ENCODE measurements at regions not wholly inside any gene's neighbourhood (a gene's known extent, or its start where the extent isn't known, plus 50 kb on each side); places are given as distances from the start of the nearest gene placed in this dataset.

DNA sequence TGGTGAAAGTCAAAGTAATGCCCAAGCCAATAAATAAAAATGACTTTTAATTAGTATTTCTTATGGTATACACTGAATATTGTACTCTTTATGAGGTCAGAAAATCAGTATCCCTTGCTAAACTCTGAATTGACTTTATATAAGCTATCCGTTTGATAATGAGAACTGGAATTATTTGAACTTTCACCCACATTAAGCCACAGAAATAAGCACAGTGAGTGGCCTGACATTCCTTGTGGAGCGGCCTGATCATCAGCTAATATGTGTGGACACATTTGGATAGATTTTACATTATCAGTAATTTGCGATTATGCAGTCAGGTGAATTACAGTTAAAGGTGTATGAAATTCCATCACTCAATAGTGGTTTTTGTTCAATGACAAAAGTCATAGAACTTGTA, 136.0 kb upstream of the CBLB start:
- DNase-seq (ENCODE audit: unreplicated experiment): no peak
- Mint-ChIP-seq H3K36me3 (ENCODE audit: insufficient read depth, unreplicated experiment) (no peaks in the 10 kb centered on the region), H3K4me3 (ENCODE audit: unreplicated experiment) (no peak overlapping the region), H3K27ac (ENCODE audit: low read depth, unreplicated experiment) (peak overlapping the region; percentile 91), H3K9me3 (ENCODE audit: unreplicated experiment) (no peaks in the 10 kb centered on the region), H3K4me1 (ENCODE audit: insufficient read depth, unreplicated experiment) (peaks cover 12% of the 10 kb centered on the region), H3K27me3 (ENCODE audit: insufficient read depth, unreplicated experiment) (no peaks in the 10 kb centered on the region)
- BruUV-seq (replicated peaks): no TSS peak
- ChIA-PET POLR2A (interaction anchor here (0.7 to 1.3 kb wide), 4 partner anchors 9 to 136 kb away, joined by 3 to 4 read pairs (median 3); partner anchors contain the start of gene CBLB), CTCF (interaction anchor here (0.5 to 1.0 kb wide), 2 partner anchors 111 to 420 kb away, joined by 3 to 7 read pairs; no protein-coding TSS in a partner anchor)
- TF ChIP-seq, protein P1, sequence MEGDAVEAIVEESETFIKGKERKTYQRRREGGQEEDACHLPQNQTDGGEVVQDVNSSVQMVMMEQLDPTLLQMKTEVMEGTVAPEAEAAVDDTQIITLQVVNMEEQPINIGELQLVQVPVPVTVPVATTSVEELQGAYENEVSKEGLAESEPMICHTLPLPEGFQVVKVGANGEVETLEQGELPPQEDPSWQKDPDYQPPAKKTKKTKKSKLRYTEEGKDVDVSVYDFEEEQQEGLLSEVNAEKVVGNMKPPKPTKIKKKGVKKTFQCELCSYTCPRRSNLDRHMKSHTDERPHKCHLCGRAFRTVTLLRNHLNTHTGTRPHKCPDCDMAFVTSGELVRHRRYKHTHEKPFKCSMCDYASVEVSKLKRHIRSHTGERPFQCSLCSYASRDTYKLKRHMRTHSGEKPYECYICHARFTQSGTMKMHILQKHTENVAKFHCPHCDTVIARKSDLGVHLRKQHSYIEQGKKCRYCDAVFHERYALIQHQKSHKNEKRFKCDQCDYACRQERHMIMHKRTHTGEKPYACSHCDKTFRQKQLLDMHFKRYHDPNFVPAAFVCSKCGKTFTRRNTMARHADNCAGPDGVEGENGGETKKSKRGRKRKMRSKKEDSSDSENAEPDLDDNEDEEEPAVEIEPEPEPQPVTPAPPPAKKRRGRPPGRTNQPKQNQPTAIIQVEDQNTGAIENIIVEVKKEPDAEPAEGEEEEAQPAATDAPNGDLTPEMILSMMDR (IDR thresholded peaks at IDR 0.05; ENCODE audit: unreplicated experiment): no peak
- intact Hi-C loops (cut with micrococcal nuclease): no loop called here

DNA sequence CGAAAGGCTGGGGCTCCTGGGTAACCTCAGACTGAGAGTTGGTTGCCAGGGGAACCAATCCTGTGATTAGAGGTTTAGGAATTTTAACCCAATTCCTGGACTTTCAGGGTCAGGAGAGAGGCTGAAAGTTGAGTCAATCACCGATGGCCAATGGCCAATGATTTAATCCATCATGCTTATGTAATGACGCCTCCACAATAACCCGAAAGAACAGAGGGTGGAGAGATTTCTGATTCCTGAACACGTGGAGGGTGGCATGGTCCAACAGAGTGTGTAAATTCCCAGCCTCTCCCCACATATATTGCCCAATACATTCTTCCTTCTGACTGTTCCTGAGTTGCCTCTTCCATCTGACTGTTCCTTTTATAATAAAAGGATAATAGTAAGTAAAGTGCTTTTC, 137.2 kb upstream of the CBLB start:
- ChIA-PET CTCF (no interaction called here), POLR2A (no interaction called here)
- peak; percentile 93 for DNase-seq (ENCODE audit: unreplicated experiment)
- no peaks in the 10 kb centered on the region for H3K27me3 Mint-ChIP-seq (ENCODE audit: insufficient read depth, unreplicated experiment)
- TF ChIP-seq, protein P1 (IDR thresholded peaks at IDR 0.05; ENCODE audit: unreplicated experiment): no peak
- no peaks in the 10 kb centered on the region for H3K36me3 Mint-ChIP-seq (ENCODE audit: insufficient read depth, unreplicated experiment)
- H3K27ac Mint-ChIP-seq (ENCODE audit: low read depth, unreplicated experiment): peak overlapping the region; percentile 42
- intact Hi-C loops (cut with micrococcal nuclease): no loop called here
- no TSS peak for BruUV-seq (replicated peaks)
- H3K4me1 Mint-ChIP-seq (ENCODE audit: insufficient read depth, unreplicated experiment): peaks cover 12% of the 10 kb centered on the region
- peak overlapping the region; percentile 5 for H3K4me3 Mint-ChIP-seq (ENCODE audit: unreplicated experiment)
- H3K9me3 Mint-ChIP-seq (ENCODE audit: unreplicated experiment): no peaks in the 10 kb centered on the region

DNA sequence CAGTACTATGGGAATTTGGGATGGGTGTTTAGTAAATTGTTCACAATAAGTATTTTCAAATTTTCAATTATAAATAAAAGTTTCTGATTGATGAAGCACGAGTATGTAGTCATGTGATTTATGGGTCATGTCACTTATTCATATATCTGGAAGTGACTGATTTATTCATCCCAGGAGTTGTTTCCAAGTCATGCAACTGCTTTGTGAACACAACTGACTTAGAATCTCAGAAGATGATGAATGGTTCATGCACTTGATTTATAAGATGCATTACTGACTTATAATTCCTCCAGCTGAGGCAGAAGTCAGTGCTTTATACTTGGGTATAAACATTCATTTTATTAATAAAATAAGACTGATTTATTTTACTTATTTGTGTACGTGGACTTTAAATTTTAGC, 137.8 kb upstream of the CBLB start:
- POLR2A ChIA-PET: interaction anchor here (0.6 kb wide), 1 partner anchor 136 kb away, joined by 6 read pairs; no protein-coding TSS in a partner anchor
- no TSS peak for BruUV-seq (replicated peaks)

DNA sequence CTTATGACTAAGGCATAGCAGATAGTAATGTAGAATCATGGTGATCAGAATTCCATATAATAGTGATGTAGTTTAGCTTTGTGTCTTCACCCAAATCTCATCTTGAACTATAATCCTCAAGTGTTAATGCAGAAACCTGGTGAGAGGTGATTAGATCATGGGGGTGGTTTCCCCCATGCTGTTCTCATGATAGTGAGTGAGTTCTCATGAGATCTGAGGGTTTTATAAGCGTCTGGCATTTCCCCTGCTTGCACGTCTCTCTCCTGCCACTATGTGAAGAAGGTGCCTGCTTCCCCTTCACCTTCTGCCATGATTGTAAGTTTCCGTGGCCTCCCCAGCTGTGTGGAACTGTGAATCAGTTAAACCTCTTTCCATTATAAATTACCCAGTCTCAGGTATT, 138.7 kb upstream of the CBLB start:
- H3K27me3 Mint-ChIP-seq (ENCODE audit: insufficient read depth, unreplicated experiment): no peaks in the 10 kb centered on the region
- no peak overlapping the region for H3K4me3 Mint-ChIP-seq (ENCODE audit: unreplicated experiment)
- no TSS peak for BruUV-seq (replicated peaks)
- DNase-seq (ENCODE audit: unreplicated experiment): no peak
- H3K27ac Mint-ChIP-seq (ENCODE audit: low read depth, unreplicated experiment): no peak overlapping the region
- peaks cover 12% of the 10 kb centered on the region for H3K4me1 Mint-ChIP-seq (ENCODE audit: insufficient read depth, unreplicated experiment)
- intact Hi-C loops (cut with micrococcal nuclease): no loop called here
- POLR2A ChIA-PET: no interaction called here
- H3K9me3 Mint-ChIP-seq (ENCODE audit: unreplicated experiment): no peaks in the 10 kb centered on the region
- CTCF ChIA-PET: interaction anchor here (0.5 kb wide), 1 partner anchor 226 kb away, joined by 6 read pairs; no protein-coding TSS in a partner anchor
- no peaks in the 10 kb centered on the region for H3K36me3 Mint-ChIP-seq (ENCODE audit: insufficient read depth, unreplicated experiment)
- TF ChIP-seq, protein P1 (IDR thresholded peaks at IDR 0.05; ENCODE audit: unreplicated experiment): no peak

More for the DNA sequence above, 137.8 kb upstream of the CBLB start:
- DNase-seq (ENCODE audit: unreplicated experiment): no peak
- CTCF ChIA-PET: interaction anchor here (0.5 kb wide), 1 partner anchor 391 kb away, joined by 3 read pairs; no protein-coding TSS in a partner anchor
- no peaks in the 10 kb centered on the region for H3K27me3 Mint-ChIP-seq (ENCODE audit: insufficient read depth, unreplicated experiment)
- TF ChIP-seq, protein P1 (IDR thresholded peaks at IDR 0.05; ENCODE audit: unreplicated experiment): no peak
- no peaks in the 10 kb centered on the region for H3K36me3 Mint-ChIP-seq (ENCODE audit: insufficient read depth, unreplicated experiment)
- intact Hi-C loops (cut with micrococcal nuclease): no loop called here
- no peak overlapping the region for H3K4me3 Mint-ChIP-seq (ENCODE audit: unreplicated experiment)
- no peaks in the 10 kb centered on the region for H3K9me3 Mint-ChIP-seq (ENCODE audit: unreplicated experiment)
- H3K4me1 Mint-ChIP-seq (ENCODE audit: insufficient read depth, unreplicated experiment): peaks cover 12% of the 10 kb centered on the region
- H3K27ac Mint-ChIP-seq (ENCODE audit: low read depth, unreplicated experiment): peak overlapping the region; percentile 42
